ENCODE measurements at regions not wholly inside any gene's neighbourhood (a gene's known extent, or its start where the extent isn't known, plus 50 kb on each side); places are given as distances from the start of the nearest gene placed in this dataset.
A peak's percentile ranks its signal among the peaks of the same experiment; 100 is the strongest.
"Not testable (repeated sequence)": the region's sequence is repeated elsewhere in the genome, so short reads cannot be mapped to it uniquely, and the experiment has no call there.

DNA sequence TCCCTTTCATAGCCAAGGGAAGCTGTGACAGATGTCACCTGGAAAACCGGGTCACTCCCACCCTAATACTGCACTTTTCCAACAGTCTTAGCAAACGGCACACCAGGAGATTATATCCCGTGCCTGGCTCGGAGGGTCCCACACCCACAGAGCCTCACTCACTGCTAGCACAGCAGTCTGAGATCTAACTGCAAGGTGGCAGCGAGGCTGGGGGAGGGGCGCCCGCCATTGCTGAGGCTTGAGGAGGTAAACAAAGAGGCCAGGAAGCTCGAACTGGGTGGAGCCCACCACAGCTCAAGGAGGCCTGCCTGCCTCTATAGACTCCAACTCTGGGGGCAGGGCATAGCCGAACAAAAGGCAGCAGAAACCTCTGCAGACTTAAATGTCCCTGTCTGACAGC, 199.2 kb downstream of the TMEM47 start:
- DNase-seq; in situ Hi-C loops (cut with HindIII; ENCODE audit: low pct_ligation_motif_present, low pct_unique_long_range_greater_than_20kb, low sequenced_read_pairs): not testable (repeated sequence)

DNA sequence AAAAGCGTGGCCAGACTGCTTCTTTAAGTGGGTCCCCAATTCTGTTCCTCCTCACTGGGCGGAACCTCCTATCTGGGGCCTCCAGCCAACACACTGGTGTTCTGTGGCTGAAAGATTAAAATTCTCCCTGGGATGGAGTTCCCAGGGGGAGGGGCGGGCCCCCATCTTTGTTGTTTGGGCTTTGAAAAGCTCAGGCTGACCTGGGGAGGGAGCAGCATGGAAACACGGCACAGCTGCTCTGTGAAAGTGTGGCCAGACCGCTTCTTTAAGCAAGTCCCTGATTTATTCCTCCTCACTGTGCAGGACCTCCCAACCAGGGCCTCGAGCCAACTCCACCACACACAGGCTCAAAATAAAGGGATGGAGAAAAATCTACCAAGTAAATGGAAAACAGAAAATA, 219.5 kb downstream of the TMEM47 start:
- in situ Hi-C loops (cut with HindIII; ENCODE audit: low pct_ligation_motif_present, low pct_unique_long_range_greater_than_20kb, low sequenced_read_pairs): no loop called here
- DNase-seq: no peak

- in situ Hi-C loops (cut with HindIII; ENCODE audit: low pct_ligation_motif_present, low pct_unique_long_range_greater_than_20kb, low sequenced_read_pairs): no loop called here
- DNase-seq: no peak
Measured at GRCh38 chrX:34426334-34426733, 230.8 kb downstream of the TMEM47 start.

GRCh38 chrX:34406580-34406979, 250.5 kb downstream of the TMEM47 start:
- in situ Hi-C loops (cut with HindIII; ENCODE audit: low pct_ligation_motif_present, low pct_unique_long_range_greater_than_20kb, low sequenced_read_pairs): no loop called here
- no peak for DNase-seq

DNA sequence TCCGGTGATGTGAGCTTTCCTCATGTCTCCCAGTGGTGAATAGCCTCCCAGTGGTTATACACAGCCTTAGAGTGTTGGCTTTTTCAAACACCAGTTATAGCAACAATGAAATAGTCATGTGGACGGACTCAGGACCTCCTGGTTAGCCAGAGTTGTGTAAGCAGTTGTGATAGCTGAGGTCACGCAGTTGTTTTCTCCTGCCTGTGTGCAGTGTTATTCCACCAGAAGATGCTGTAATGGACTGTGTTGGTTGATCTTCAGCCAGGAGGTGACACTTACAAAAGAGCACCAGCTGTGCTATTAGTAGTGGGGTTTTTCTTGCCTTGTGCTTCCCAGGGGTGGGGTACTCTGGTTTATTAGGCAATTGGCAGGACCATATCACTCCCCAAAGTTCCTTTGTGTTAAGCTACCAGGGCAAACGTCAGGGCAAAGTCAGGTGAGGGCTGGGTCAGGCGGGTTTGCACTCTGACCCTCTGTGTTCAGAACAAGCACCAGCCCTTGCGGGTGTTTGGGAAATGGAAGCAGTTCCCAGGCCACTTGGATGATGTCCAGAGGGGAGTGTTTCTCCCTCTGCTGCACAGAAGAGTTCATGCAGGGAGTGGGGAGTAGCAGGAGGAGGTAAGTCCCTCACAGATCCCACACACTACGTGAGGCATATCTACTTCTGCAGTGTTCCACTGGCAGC, 252.6 kb downstream of the TMEM47 start:
- in situ Hi-C loops (cut with HindIII; ENCODE audit: low pct_ligation_motif_present, low pct_unique_long_range_greater_than_20kb, low sequenced_read_pairs): no loop called here
- no peak for DNase-seq

GRCh38 chrX:34401411-34401810, 255.7 kb downstream of the TMEM47 start:
- in situ Hi-C loops (cut with HindIII; ENCODE audit: low pct_ligation_motif_present, low pct_unique_long_range_greater_than_20kb, low sequenced_read_pairs): no loop called here
- DNase-seq: no peak

DNA sequence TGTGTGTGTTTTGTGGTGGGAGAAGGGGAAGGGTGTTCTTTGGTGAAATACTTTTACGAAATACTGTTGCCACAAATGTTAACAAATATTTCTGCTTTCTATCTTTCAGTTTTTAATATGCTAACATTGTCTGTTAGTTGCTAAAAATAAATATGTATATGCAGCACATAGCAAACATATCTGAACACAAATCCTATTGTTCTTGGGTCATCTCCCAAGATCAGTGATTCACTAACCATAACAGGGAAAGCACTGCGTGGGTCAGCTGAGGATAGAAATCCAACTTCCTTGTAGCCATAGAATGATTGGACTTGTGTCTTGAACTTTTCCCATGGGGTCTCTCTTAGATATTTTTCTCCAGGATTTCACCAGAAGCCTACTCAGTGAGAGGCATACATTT, 250.3 kb upstream of the FAM47A start:
- in situ Hi-C loops (cut with HindIII; ENCODE audit: low pct_ligation_motif_present, low pct_unique_long_range_greater_than_20kb, low sequenced_read_pairs): no loop called here
- no peak for DNase-seq

DNA sequence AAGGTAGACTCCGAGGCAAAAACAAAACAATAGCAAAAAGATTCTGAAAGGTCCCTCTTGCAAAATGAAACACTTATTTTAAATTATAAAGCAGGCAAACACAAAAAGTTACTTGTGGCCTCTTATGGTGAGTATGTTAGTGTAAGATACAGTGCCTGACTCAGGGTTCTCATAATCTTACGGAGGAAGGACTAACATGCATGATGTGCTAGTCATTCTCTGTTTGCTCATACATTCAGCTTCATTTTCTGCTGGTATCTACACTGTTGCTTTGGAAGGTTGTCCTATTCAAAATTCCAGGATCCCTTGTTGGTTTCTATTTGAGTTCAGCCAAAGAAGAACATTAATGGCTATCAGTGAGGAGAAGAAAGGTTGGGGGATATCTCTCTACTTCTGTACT, 249.1 kb upstream of the FAM47A start:
- no peak for DNase-seq
- in situ Hi-C loops (cut with HindIII; ENCODE audit: low pct_ligation_motif_present, low pct_unique_long_range_greater_than_20kb, low sequenced_read_pairs): no loop called here

- in situ Hi-C loops (cut with HindIII; ENCODE audit: low pct_ligation_motif_present, low pct_unique_long_range_greater_than_20kb, low sequenced_read_pairs): no loop called here
- no peak for DNase-seq
Measured at GRCh38 chrX:34379891-34380290, 247.8 kb upstream of the FAM47A start.

DNA sequence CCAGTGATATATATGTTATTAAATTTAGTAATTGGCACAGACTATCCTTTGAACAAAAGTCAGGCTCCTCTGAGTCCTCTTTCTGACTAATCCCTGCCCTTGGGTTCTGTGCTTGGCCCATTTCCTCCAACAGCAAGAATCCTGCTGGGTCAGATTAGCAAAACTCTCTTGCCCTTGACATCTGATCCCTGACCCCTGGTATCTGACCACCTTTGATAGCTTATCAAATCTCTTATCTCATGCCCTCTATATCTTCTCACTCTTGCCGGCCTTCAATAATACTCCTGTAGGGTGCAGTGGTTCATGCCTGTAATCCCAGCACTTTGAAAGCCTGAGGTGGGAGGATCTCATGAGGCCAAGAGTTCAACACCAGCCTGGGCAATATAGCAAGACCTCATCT, 245.5 kb upstream of the FAM47A start:
- in situ Hi-C loops (cut with HindIII; ENCODE audit: low pct_ligation_motif_present, low pct_unique_long_range_greater_than_20kb, low sequenced_read_pairs): no loop called here
- DNase-seq: no peak

DNA sequence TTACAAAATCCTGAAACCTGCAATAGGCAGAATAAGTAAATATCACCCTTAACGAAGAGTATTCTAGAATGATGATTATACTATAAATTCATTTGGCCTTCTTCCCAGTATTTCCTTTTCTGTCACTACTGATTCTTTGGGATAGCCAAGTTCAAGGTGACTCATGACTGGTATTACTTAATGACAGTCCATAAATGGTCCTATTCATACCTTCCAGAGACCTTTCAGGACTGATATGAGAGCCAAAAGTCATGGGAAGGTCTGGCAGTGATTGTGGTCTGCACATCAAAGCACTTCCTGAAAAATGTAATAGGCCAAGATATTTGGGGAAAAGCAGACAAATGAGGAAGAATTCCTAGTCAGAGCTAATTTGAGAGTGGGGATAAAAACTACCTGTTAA, 239.6 kb upstream of the FAM47A start:
- no peak for DNase-seq
- in situ Hi-C loops (cut with HindIII; ENCODE audit: low pct_ligation_motif_present, low pct_unique_long_range_greater_than_20kb, low sequenced_read_pairs): no loop called here

DNA sequence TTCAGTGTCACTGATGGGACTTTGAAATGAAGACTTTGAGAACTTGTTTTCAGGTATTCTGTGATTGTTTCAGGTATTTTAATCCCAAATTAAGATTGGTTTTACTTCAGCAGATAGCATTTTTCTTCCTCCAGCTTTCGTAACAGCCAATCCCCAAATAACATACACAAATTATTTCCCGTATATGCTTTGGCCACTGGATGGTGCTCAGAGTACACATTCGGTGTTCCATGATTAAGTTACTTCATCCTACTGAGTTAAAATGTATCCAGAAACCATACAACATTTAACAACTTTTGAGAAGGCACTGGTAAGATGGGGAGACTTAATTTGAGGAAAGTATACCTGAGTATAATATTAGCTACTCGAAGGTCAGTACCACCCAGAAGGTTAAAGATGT, 233.4 kb upstream of the FAM47A start:
- DNase-seq: peak; percentile 7
- in situ Hi-C loops (cut with HindIII; ENCODE audit: low pct_ligation_motif_present, low pct_unique_long_range_greater_than_20kb, low sequenced_read_pairs): no loop called here

GRCh38 chrX:34350561-34351335, 218.6 kb upstream of the FAM47A start:
- in situ Hi-C loops (cut with HindIII; ENCODE audit: low pct_ligation_motif_present, low pct_unique_long_range_greater_than_20kb, low sequenced_read_pairs): no loop called here
- DNase-seq: no peak

GRCh38 chrX:34343001-34343400, 210.9 kb upstream of the FAM47A start:
- in situ Hi-C loops (cut with HindIII; ENCODE audit: low pct_ligation_motif_present, low pct_unique_long_range_greater_than_20kb, low sequenced_read_pairs): no loop called here
- no peak for DNase-seq

DNA sequence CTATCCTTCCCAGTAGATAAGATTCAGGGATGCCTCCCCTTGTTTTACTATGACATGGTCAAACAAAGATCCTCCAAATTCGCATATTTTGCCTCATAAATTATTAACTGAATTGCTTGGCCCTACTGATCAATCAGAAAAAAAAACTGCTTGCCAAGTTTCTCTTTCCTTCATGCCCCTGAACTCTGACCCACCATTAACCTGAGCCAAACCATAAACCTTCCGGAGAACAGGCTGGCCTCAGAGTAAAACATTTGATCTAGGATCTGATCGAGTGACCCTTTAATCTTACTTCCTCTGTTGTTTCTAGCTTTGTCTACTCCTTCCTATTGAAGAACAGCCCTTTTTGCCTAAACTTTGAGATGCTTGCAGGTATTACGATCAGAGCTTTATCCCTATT, 209.7 kb upstream of the FAM47A start:
- in situ Hi-C loops (cut with HindIII; ENCODE audit: low pct_ligation_motif_present, low pct_unique_long_range_greater_than_20kb, low sequenced_read_pairs): no loop called here
- DNase-seq: no peak

- DNase-seq: peak; percentile 8
- in situ Hi-C loops (cut with HindIII; ENCODE audit: low pct_ligation_motif_present, low pct_unique_long_range_greater_than_20kb, low sequenced_read_pairs): no loop called here
Measured at GRCh38 chrX:34341258-34341657, 209.1 kb upstream of the FAM47A start.

- in situ Hi-C loops (cut with HindIII; ENCODE audit: low pct_ligation_motif_present, low pct_unique_long_range_greater_than_20kb, low sequenced_read_pairs): no loop called here
Measured at GRCh38 chrX:34338046-34338445, 205.9 kb upstream of the FAM47A start.

DNA sequence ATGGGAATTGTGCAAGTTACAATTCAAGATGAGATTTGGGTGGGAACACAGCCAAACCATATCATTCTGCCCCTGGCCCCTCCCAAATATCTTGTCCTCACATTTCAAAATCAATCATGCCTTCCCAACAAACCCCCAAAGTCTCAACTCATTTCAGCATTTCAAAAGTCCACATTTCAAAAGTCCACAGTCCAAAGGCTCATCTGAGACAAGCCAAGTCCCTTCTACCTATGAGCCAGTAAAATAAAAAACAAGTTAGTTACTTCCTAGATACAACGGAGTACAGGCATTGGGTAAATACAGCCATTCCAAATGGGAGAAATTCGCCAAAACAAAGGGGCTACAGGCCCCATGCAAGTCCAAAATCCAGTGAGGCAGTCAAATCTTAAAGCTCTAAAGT, 203.3 kb upstream of the FAM47A start:
- DNase-seq; in situ Hi-C loops (cut with HindIII; ENCODE audit: low pct_ligation_motif_present, low pct_unique_long_range_greater_than_20kb, low sequenced_read_pairs): not testable (repeated sequence)

More at GRCh38 chrX:34338046-34338445, 205.9 kb upstream of the FAM47A start:
- no peak for DNase-seq

DNA sequence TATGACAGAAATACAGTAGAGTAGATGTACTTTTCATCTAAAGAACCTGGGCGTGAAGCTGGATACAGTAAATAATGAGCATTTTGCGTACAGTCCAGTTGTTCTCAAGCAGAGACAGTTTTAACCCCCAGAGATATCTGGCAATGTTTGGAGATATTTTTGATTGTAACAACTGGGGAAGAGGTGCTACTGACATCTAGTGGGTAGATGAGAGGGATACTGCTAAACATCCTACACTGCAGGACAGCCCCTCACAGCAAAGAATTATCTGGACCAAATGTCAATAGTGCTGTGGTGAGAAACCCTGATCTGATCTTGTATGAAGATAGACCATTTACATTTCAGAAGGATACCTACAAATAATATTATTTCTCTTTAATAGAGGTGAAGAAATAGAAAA, 200.2 kb upstream of the FAM47A start:
- in situ Hi-C loops (cut with HindIII; ENCODE audit: low pct_ligation_motif_present, low pct_unique_long_range_greater_than_20kb, low sequenced_read_pairs): no loop called here
- no peak for DNase-seq

DNA sequence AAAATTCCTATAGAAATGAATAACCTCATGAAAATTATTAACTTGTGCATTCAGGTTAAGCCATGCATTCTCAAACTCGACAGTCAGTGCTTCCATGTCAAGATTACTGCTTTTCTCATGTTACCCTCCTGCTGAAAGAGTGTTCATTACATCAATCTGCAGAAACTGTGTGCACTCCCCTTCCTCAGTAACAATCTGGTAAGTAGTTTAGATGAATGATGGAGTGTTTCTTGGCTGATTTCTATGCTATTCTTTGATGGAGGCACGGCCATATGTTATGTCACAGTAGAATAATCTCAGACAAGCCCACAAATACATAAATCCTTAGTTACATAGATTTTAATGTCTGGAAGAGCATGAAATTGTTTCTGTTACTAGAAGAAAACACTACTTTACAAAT, 193.3 kb upstream of the FAM47A start:
- DNase-seq: no peak
- in situ Hi-C loops (cut with HindIII; ENCODE audit: low pct_ligation_motif_present, low pct_unique_long_range_greater_than_20kb, low sequenced_read_pairs): no loop called here

All from ACHN (cell line).